AG04449 (cell line): ENCODE measurements at regions not wholly inside any gene's neighbourhood (a gene's known extent, or its start where the extent isn't known, plus 50 kb on each side); places are given as distances from the start of the nearest gene placed in this dataset.

Source experiments
- CTCF ChIA-PET: fragments of 350-600 bp; formaldehyde crosslinking; extraction: SDS; loops from one replicate; lab custom pipeline; 2021; ENCODE audit warnings: antibody characterized with exemption; lab: Yijun Ruan, JAX
- POLR2A ChIA-PET: fragments of 400-600, 350-600 bp; formaldehyde crosslinking; extraction: SDS; loops from one replicate; lab custom pipeline; 2020; ENCODE audit warnings: antibody characterized with exemption, inconsistent platforms; lab: Yijun Ruan, JAX
- DNase-seq: peaks from one replicate; pipeline ENCODE4 v3.0.0-alpha.2; 2010; ENCODE audit warnings: low read depth, low spot score
- H3K4me3 ChIP-seq: 2 replicates; pipeline ENCODE4 v1.5.1; 2011; ENCODE audit warnings: low read depth, mild to moderate bottlenecking, control low read depth, low read length
- CTCF ChIP-seq: IDR thresholded peaks from one replicate; pipeline ENCODE4 v1.5.1; 2011; ENCODE audit warnings: mild to moderate bottlenecking, moderate library complexity, low read length, control low read depth, inconsistent platforms; ENCODE audit not compliant: insufficient read depth; ENCODE audit errors: missing control alignments

GRCh38 chr5:37940931-37941623, 101.2 kb upstream of the GDNF start:
- no peak for TF ChIP-seq CTCF
- no peak for DNase-seq
- H3K4me3 ChIP-seq, result no peak overlapping the region
- ChIA-PET POLR2A (no interaction called here), CTCF (interaction anchor here (0.7 to 1.1 kb wide), 2 partner anchors 12 to 244 kb away, joined by 3 read pairs; no protein-coding TSS in a partner anchor)

DNA sequence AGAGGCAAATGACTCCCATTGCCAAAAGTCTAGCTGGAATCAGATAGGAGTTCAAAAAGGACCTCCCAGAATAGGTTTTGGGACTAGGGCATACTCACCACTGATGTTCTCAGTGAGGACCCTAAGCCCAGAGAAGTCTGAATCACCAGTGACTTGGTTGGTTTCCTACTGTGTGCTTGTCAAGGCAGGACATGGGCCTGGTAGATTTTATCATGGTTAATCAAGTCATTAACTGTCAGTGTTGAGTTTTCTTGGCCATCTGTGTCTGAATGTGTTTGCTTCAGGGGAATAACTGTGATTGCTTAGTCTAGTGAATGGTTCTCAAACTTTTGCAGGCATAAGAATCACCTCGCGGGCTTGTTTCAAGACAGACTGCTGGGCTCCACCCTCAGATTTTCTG, 99.0 kb upstream of the GDNF start:
- CTCF ChIA-PET, result no interaction called here
- DNase-seq, result no peak
- no peak for TF ChIP-seq CTCF
- POLR2A ChIA-PET, result no interaction called here
- H3K4me3 ChIP-seq, result no peak overlapping the region

GRCh38 chr5:37938076-37938852, 98.4 kb upstream of the GDNF start:
- POLR2A ChIA-PET, result no interaction called here
- TF ChIP-seq CTCF, result no peak
- DNase-seq, result no peak
- no peak overlapping the region for H3K4me3 ChIP-seq
- CTCF ChIA-PET, result no interaction called here

GRCh38 chr5:37936091-37936490, 96.2 kb upstream of the GDNF start:
- ChIA-PET POLR2A (no interaction called here), CTCF (no interaction called here)
- no peak for TF ChIP-seq CTCF
- no peak overlapping the region for H3K4me3 ChIP-seq
- no peak for DNase-seq

- no peak for DNase-seq
- TF ChIP-seq CTCF, result no peak
- POLR2A ChIA-PET, result no interaction called here
- CTCF ChIA-PET, result interaction anchor here (0.5 kb wide), 1 partner anchor 9 kb away, joined by 4 read pairs; no protein-coding TSS in a partner anchor
- no peak overlapping the region for H3K4me3 ChIP-seq
Observed at GRCh38 chr5:37933576-37933975, 93.7 kb upstream of the GDNF start.

GRCh38 chr5:37932450-37932849, 92.6 kb upstream of the GDNF start:
- DNase-seq, result no peak
- POLR2A ChIA-PET, result no interaction called here
- CTCF ChIA-PET, result no interaction called here
- TF ChIP-seq CTCF, result no peak
- no peak overlapping the region for H3K4me3 ChIP-seq
